Fibroblast of lung (primary cell): ENCODE measurements at regions not wholly inside any gene's neighbourhood (a gene's known extent, or its start where the extent isn't known, plus 50 kb on each side); places are given as distances from the start of the nearest gene placed in this dataset.
A peak's percentile ranks its signal among the peaks of the same experiment; 100 is the strongest.

Experiments
- DNase-seq, 2 donors: peaks; one replicate each; pipeline versions ENCODE4 v3.0.0 to v3.0.0-alpha.2; 2010; ENCODE audit warnings: low read depth in 2 of 2
- H2AFZ ChIP-seq: 2 replicates; pipeline ENCODE4 v1.5.1; 2012; ENCODE audit warnings: low read length, control low read depth, inconsistent platforms
- H3K27ac ChIP-seq: 2 replicates; pipeline ENCODE4 v1.5.1; 2011; ENCODE audit warnings: low read length, control low read depth; ENCODE audit not compliant: insufficient read depth
- H3K27me3 ChIP-seq: 2 replicates; pipeline ENCODE4 v1.5.1; 2011; ENCODE audit warnings: mild to moderate bottlenecking, low read length; ENCODE audit not compliant: control insufficient read depth, insufficient read depth
- H3K36me3 ChIP-seq: 2 replicates; pipeline ENCODE4 v1.5.1; 2011; ENCODE audit warnings: low read length; ENCODE audit not compliant: control insufficient read depth, insufficient read depth
- H3K4me1 ChIP-seq: 2 replicates; pipeline ENCODE4 v1.5.1; 2011; ENCODE audit warnings: low read length; ENCODE audit not compliant: control insufficient read depth, insufficient read depth; ENCODE audit errors: extremely low read depth
- H3K4me2 ChIP-seq: 2 replicates; pipeline ENCODE4 v1.5.1; 2011; ENCODE audit warnings: low read length, control low read depth; ENCODE audit not compliant: insufficient read depth; ENCODE audit errors: extremely low read depth
- H3K4me3 ChIP-seq, 4 experiments: fragments of 200-600 bp in 1 of 4; sonication (generic) in 1 of 4; replicated peaks in 1 of 4; 2 replicates each; pipeline ENCODE4 v1.5.1; 2011 to 2016; ENCODE audit warnings: low read length in 4 of 4, low read depth in 3 of 4, mild to moderate bottlenecking in 3 of 4, control low read depth in 2 of 4, inconsistent platforms in 1 of 4, mixed read lengths in 1 of 4; ENCODE audit not compliant: insufficient read depth in 1 of 4; ENCODE audit errors: control extremely low read depth in 1 of 4
- H3K79me2 ChIP-seq: 2 replicates; pipeline ENCODE4 v1.5.1; 2012; ENCODE audit warnings: mild to moderate bottlenecking, low read length, inconsistent platforms; ENCODE audit not compliant: control insufficient read depth, insufficient read depth
- H3K9ac ChIP-seq: 2 replicates; pipeline ENCODE4 v1.5.1; 2011; ENCODE audit warnings: mild to moderate bottlenecking, low read length, control low read depth; ENCODE audit not compliant: insufficient read depth
- H3K9me3 ChIP-seq: 2 replicates; pipeline ENCODE4 v1.5.1; 2012; ENCODE audit warnings: low read depth, low read length; ENCODE audit not compliant: control insufficient read depth, insufficient read depth
- H4K20me1 ChIP-seq: 2 replicates; pipeline ENCODE4 v1.5.1; 2011; ENCODE audit warnings: low read length; ENCODE audit not compliant: control insufficient read depth, insufficient read depth; ENCODE audit errors: extremely low read depth
- EZH2 ChIP-seq: IDR thresholded peaks from 2 replicates; pipeline ENCODE4 v1.5.1; 2012; ENCODE audit warnings: low read length, control low read depth, mild to moderate bottlenecking; ENCODE audit errors: missing control alignments
- TF ChIP-seq, protein P1 (sequence below), 2 donors: IDR thresholded peaks in 1 of 2; conservative IDR thresholded peaks in 1 of 2; 1 replicate in 1 of 2; 2 replicates in 1 of 2; pipeline ENCODE4 v1.5.1; 2011 to 2012; ENCODE audit warnings: low read length in 2 of 2, control low read depth in 1 of 2, inconsistent platforms in 1 of 2, low read depth in 1 of 2, mild to moderate bottlenecking in 1 of 2

GRCh38 chr18:45191795-45192194, 423.5 kb upstream of the SLC14A2 start:
- no peak for TF ChIP-seq EZH2
- TF ChIP-seq, protein P1, sequence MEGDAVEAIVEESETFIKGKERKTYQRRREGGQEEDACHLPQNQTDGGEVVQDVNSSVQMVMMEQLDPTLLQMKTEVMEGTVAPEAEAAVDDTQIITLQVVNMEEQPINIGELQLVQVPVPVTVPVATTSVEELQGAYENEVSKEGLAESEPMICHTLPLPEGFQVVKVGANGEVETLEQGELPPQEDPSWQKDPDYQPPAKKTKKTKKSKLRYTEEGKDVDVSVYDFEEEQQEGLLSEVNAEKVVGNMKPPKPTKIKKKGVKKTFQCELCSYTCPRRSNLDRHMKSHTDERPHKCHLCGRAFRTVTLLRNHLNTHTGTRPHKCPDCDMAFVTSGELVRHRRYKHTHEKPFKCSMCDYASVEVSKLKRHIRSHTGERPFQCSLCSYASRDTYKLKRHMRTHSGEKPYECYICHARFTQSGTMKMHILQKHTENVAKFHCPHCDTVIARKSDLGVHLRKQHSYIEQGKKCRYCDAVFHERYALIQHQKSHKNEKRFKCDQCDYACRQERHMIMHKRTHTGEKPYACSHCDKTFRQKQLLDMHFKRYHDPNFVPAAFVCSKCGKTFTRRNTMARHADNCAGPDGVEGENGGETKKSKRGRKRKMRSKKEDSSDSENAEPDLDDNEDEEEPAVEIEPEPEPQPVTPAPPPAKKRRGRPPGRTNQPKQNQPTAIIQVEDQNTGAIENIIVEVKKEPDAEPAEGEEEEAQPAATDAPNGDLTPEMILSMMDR (conservative IDR thresholded peaks at IDR 0.05 in 1 of 2, IDR thresholded peaks at IDR 0.05 in 1 of 2; ENCODE audit: low read depth in 1 of 2, low read length in 2 of 2), result no peak
- no peak overlapping the region for H2AFZ ChIP-seq
- H3K79me2 ChIP-seq, result no peaks in the 10 kb centered on the region
- H3K36me3 ChIP-seq, result no peaks in the 10 kb centered on the region
- no peaks in the 10 kb centered on the region for H4K20me1 ChIP-seq
- H3K27ac ChIP-seq, result no peak overlapping the region
- no peaks in the 10 kb centered on the region for H3K27me3 ChIP-seq
- no peak overlapping the region for H3K4me3 ChIP-seq
- H3K9ac ChIP-seq, result no peak overlapping the region
- peak in 1 of 2 donors; percentile 7 for DNase-seq
- H3K9me3 ChIP-seq, result no peaks in the 10 kb centered on the region
- H3K4me2 ChIP-seq, result no peak overlapping the region
- H3K4me1 ChIP-seq, result no peaks in the 10 kb centered on the region

GRCh38 chr18:45197526-45197970, 417.7 kb upstream of the SLC14A2 start:
- no peak for TF ChIP-seq EZH2
- TF ChIP-seq, protein P1 (conservative IDR thresholded peaks at IDR 0.05 in 1 of 2, IDR thresholded peaks at IDR 0.05 in 1 of 2; ENCODE audit: low read depth in 1 of 2, low read length in 2 of 2), result no peak
- no peak overlapping the region for H3K27ac ChIP-seq

GRCh38 chr18:45198526-45198925, 416.8 kb upstream of the SLC14A2 start:
- no peaks in the 10 kb centered on the region for H3K27me3 ChIP-seq
- H3K4me1 ChIP-seq, result no peaks in the 10 kb centered on the region
- no peak for TF ChIP-seq EZH2
- TF ChIP-seq, protein P1 (conservative IDR thresholded peaks at IDR 0.05 in 1 of 2, IDR thresholded peaks at IDR 0.05 in 1 of 2; ENCODE audit: low read depth in 1 of 2, low read length in 2 of 2), result no peak
- peak in 1 of 2 donors; percentile 52 for DNase-seq
- no peak overlapping the region for H2AFZ ChIP-seq
- H3K9me3 ChIP-seq, result no peaks in the 10 kb centered on the region
- H3K79me2 ChIP-seq, result no peaks in the 10 kb centered on the region
- H3K9ac ChIP-seq, result no peak overlapping the region
- H3K27ac ChIP-seq, result no peak overlapping the region
- no peak overlapping the region for H3K4me2 ChIP-seq
- H3K4me3 ChIP-seq, result no peak overlapping the region
- H4K20me1 ChIP-seq, result no peaks in the 10 kb centered on the region
- H3K36me3 ChIP-seq, result no peaks in the 10 kb centered on the region

More at GRCh38 chr18:45197526-45197970, 417.7 kb upstream of the SLC14A2 start:
- no peak overlapping the region for H2AFZ ChIP-seq
- no peak overlapping the region for H3K4me2 ChIP-seq
- peak in 1 of 2 donors; percentile 99 for DNase-seq
- H3K4me1 ChIP-seq, result no peaks in the 10 kb centered on the region
- no peaks in the 10 kb centered on the region for H4K20me1 ChIP-seq
- no peak overlapping the region for H3K4me3 ChIP-seq
- no peaks in the 10 kb centered on the region for H3K79me2 ChIP-seq
- no peaks in the 10 kb centered on the region for H3K36me3 ChIP-seq
- no peaks in the 10 kb centered on the region for H3K9me3 ChIP-seq
- no peak overlapping the region for H3K9ac ChIP-seq
- no peaks in the 10 kb centered on the region for H3K27me3 ChIP-seq
